Heart left ventricle (tissue), 16 donors: ENCODE measurements at regions not wholly inside any gene's neighbourhood (a gene's known extent, or its start where the extent isn't known, plus 50 kb on each side); places are given as distances from the start of the nearest gene placed in this dataset.

Experiments
- ATAC-seq, 4 donors: fragments of 200-7000 bp; cut with Tn5 transposase; one replicate each; pipeline ENCODE4 v1.9.1; 2020 to 2022; ENCODE audit warnings: moderate library complexity in 4 of 4, mild to moderate bottlenecking in 3 of 4, moderate number of reproducible peaks in 1 of 4
- DNase-seq, 5 donors: peaks; one replicate each; pipeline ENCODE4 v3.0.0-alpha.2; 2020
- H3K27ac ChIP-seq, 12 donors: fragments of 200-600 bp; sonication (generic) in 4 of 12; one replicate each; pipeline versions ENCODE4 v1.5.0 to v1.8.0; 2016 to 2022; ENCODE audit warnings: mild to moderate bottlenecking in 2 of 12
- H3K27me3 ChIP-seq, 9 donors: fragments of 200-600 bp; sonication (generic) in 2 of 9; one replicate each; pipeline versions ENCODE4 v1.5.1 to v1.8.0; 2016 to 2022; ENCODE audit warnings: mild to moderate bottlenecking in 3 of 9
- H3K36me3 ChIP-seq, 9 donors: fragments of 200-600 bp; sonication (generic) in 2 of 9; one replicate each; pipeline versions ENCODE4 v1.5.0 to v1.8.0; 2018 to 2022; ENCODE audit warnings: mild to moderate bottlenecking in 2 of 9
- H3K4me1 ChIP-seq, 12 donors: fragments of 200-600 bp; sonication (generic) in 4 of 12; one replicate each; pipeline versions ENCODE4 v1.5.0 to v1.8.0; 2016 to 2022; ENCODE audit warnings: mild to moderate bottlenecking in 3 of 12
- H3K4me3 ChIP-seq, 12 donors: fragments of 200-600 bp; sonication (generic) in 4 of 12; one replicate each; pipeline versions ENCODE4 v1.5.0 to v1.8.0; 2017 to 2022; ENCODE audit warnings: mild to moderate bottlenecking in 9 of 12, moderate library complexity in 4 of 12
- H3K9me3 ChIP-seq, 12 donors: fragments of 200-600 bp; sonication (generic) in 4 of 12; one replicate each; pipeline versions ENCODE4 v1.5.0 to v1.8.0; 2016 to 2022; ENCODE audit warnings: mild to moderate bottlenecking in 1 of 12
- CTCF ChIP-seq, 12 donors: fragments of 200-600 bp; sonication (generic) in 4 of 12; IDR thresholded peaks; one replicate each; pipeline versions ENCODE4 v1.5.0 to v1.8.0; 2018 to 2022; ENCODE audit warnings: antibody characterized with exemption in 12 of 12, mild to moderate bottlenecking in 5 of 12
- POLR2A ChIP-seq, 2 donors: fragments of 450-650 bp; IDR thresholded peaks; one replicate each; pipeline ENCODE4 v1.6.1; 2017; ENCODE audit warnings: antibody characterized with exemption in 2 of 2, mild to moderate bottlenecking in 2 of 2, moderate library complexity in 2 of 2
- WGBS, 4 donors: extraction: QIAGEN DNeasy Blood & Tissue Kit in 2 of 4; methylation state at CpG; one replicate each; pipeline versions ENCODE4 v1.1.5 to v1.1.7; 2013 to 2018; 5-methylcytosine and 5-hydroxymethylcytosine counted together
- intact Hi-C, 10 donors: fragments of 100-400 bp; cut with DNase I; formaldehyde crosslinking; loops; one replicate each; pipeline versions ENCODE4 v1.11.1 to v1.14.2; 2022
- donor health status: ischemic (EF 13 %, LVEDD 7.1; RV severe dilation, severe dysfunction).
- donor health status: healthy with polysubstance abuse.
- donor health status: DM: no; HTN: yes; CAD: no.
- donor health status: DM: no; HTN: no; CAD: no.
- donor health status: ischemic (EF 25% LVEDD 6.9; RV normal size, moderate dysfunction).
- donor health status: ischemic (EF 25% LVEDD 5.7; RV mildly dilated, moderate dysfunction).
- donor health status: healthy.
- donor health status: DM: yes; HTN: yes; CAD: no.
- donor health status: ischemic (EF 35%, LVEDD 5.7; RV mildly dilated, moderate dysfunction).
- donor health status: nonischemic (EF 11% LVEDD 7.7; RV severe dilation, severe dysfunction).
- donor health status: DM: yes; HTN: yes; CAD: no.
- donor health status: PGD.
- donor health status: ischemic (EF 29% LVEDD 5.4; RV normal size, mild dysfunction).
- donor health status: nonischemic (EF 23%, LVEDD 6.1; RV moderate dilation, normal function).

GRCh38 chr15:47507221-47507985 is 209.9 kb upstream of the SEMA6D start:
- Histone ChIP-seq H3K4me3 (no peak overlapping the region), H3K27me3 (peaks cover 0 to 5% (median 0%) of the 10 kb centered on the region in 9 donors), H3K36me3 (no peaks in the 10 kb centered on the region), H3K4me1 (peaks cover 0 to 42% (median 13%) of the 10 kb centered on the region in 12 donors), H3K27ac (no peak overlapping the region), H3K9me3 (no peaks in the 10 kb centered on the region)
- TF ChIP-seq CTCF (IDR thresholded peaks at IDR 0.05): no peak
- TF ChIP-seq POLR2A (IDR thresholded peaks at IDR 0.05): no peak
- whole genome bisulfite sequencing, 4 donors: 86 to 94% (median 91%) methylated on average over 6 of the region's 6 CpGs
- intact Hi-C loops: loop anchor here in 7 of 10 donors (2.0 to 10.0 kb wide), 5 partner anchors 197 to 477 kb away; partner anchors contain the start of gene SEMA6D (in 5 of the 7)
- DNase-seq: no peak
- no peak for ATAC-seq

GRCh38 chr15:47511261-47511660 is 206.0 kb upstream of the SEMA6D start:
- Histone ChIP-seq H3K36me3 (no peaks in the 10 kb centered on the region), H3K27ac (no peak overlapping the region), H3K9me3 (no peaks in the 10 kb centered on the region), H3K4me1 (peaks cover 0 to 20% (median 5%) of the 10 kb centered on the region in 12 donors), H3K27me3 (peaks cover 0 to 5% (median 0%) of the 10 kb centered on the region in 9 donors), H3K4me3 (no peak overlapping the region)
- DNase-seq: no peak
- ATAC-seq: no peak
- intact Hi-C loops: no loop called here
- WGBS, 4 donors: 93 to 100% (median 97%) methylated on average over 1 of the region's 1 CpG
- TF ChIP-seq POLR2A (IDR thresholded peaks at IDR 0.05) (no peak), CTCF (IDR thresholded peaks at IDR 0.05) (no peak)

DNA sequence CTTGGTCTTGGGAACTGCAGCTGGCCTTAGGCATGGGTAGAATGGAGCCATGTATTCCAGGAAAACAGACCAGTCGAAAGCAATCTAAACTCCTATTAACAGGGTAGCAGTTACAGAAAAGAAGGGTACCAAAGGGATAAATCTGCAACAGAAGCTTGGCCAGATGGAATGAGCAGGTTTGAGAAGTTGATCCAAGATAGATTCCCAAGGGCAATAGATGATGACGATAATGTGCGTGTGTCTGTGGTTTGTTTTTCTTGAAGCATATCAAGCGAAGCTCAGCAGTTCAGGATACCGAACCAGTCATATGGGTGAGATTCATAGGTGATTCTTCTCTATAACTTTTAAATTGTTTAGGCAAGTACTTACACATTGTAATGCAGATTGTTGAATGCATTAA is 203.8 kb upstream of the SEMA6D start:
- peaks cover 0 to 3% (median 0%) of the 10 kb centered on the region in 9 donors for H3K27me3 ChIP-seq
- WGBS, 4 donors: 82 to 88% (median 83%) methylated on average over 5 of the region's 5 CpGs
- no peak for DNase-seq

More for the DNA sequence above, 203.8 kb upstream of the SEMA6D start:
- Histone ChIP-seq H3K4me1 (peaks cover 0 to 23% (median 15%) of the 10 kb centered on the region in 12 donors), H3K27ac (no peak overlapping the region), H3K9me3 (no peaks in the 10 kb centered on the region), H3K36me3 (no peaks in the 10 kb centered on the region), H3K4me3 (no peak overlapping the region)
- TF ChIP-seq CTCF (IDR thresholded peaks at IDR 0.05) (no peak), POLR2A (IDR thresholded peaks at IDR 0.05) (no peak)
- intact Hi-C loops: no loop called here
- no peak for ATAC-seq
